ENCODE measurements at regions not wholly inside any gene's neighbourhood (a gene's known extent, or its start where the extent isn't known, plus 50 kb on each side); places are given as distances from the start of the nearest gene placed in this dataset.

DNA sequence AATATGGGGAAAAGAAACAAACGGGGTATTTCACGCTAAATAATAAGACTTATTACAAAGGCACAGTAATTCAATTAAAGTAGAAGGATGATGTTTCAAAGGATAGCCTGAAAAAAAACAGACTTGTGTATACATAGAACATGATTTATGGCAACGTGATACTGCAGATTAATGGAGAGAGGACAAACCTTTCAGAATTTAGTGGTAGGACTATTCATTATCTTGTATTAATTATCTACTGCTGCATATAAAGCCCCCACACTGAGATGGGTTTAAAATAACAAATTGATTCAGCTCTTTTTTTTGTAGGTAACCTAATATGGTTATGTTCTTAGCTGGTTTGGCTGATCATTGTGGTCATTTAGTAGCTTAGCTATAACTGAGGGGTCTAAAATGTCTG is 1269.0 kb downstream of the FSTL5 start:
- no peak for TF ChIP-seq POLR2A (IDR thresholded peaks at IDR 0.05)
- TF ChIP-seq, protein P1, sequence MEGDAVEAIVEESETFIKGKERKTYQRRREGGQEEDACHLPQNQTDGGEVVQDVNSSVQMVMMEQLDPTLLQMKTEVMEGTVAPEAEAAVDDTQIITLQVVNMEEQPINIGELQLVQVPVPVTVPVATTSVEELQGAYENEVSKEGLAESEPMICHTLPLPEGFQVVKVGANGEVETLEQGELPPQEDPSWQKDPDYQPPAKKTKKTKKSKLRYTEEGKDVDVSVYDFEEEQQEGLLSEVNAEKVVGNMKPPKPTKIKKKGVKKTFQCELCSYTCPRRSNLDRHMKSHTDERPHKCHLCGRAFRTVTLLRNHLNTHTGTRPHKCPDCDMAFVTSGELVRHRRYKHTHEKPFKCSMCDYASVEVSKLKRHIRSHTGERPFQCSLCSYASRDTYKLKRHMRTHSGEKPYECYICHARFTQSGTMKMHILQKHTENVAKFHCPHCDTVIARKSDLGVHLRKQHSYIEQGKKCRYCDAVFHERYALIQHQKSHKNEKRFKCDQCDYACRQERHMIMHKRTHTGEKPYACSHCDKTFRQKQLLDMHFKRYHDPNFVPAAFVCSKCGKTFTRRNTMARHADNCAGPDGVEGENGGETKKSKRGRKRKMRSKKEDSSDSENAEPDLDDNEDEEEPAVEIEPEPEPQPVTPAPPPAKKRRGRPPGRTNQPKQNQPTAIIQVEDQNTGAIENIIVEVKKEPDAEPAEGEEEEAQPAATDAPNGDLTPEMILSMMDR (IDR thresholded peaks at IDR 0.05) = no peak

Measured in upper lobe of left lung (tissue), 4 donors.